Breast epithelium (tissue), 4 donors: ENCODE measurements at regions not wholly inside any gene's neighbourhood (a gene's known extent, or its start where the extent isn't known, plus 50 kb on each side); places are given as distances from the start of the nearest gene placed in this dataset.

Source experiments
- DNase-seq, 2 donors: peaks; one replicate each; pipeline ENCODE4 v3.0.0-alpha.2; 2019; ENCODE audit warnings: low spot score in 2 of 2
- H3K27ac ChIP-seq, 2 donors: fragments of 200-600 bp; sonication (generic) in 1 of 2; one replicate each; pipeline ENCODE4 v1.5.1; 2016 to 2019; ENCODE audit warnings: mild to moderate bottlenecking in 1 of 2
- H3K27me3 ChIP-seq, 2 donors: fragments of 200-600 bp; sonication (generic) in 1 of 2; one replicate each; pipeline versions ENCODE4 v1.5.1 to v1.6.0; 2017 to 2019; ENCODE audit warnings: control low read depth in 1 of 2, mild to moderate bottlenecking in 1 of 2
- H3K36me3 ChIP-seq: fragments of 200-600 bp; one replicate; pipeline ENCODE4 v1.5.1; 2019
- H3K4me1 ChIP-seq, 2 donors: fragments of 200-600 bp; sonication (generic); one replicate each; pipeline ENCODE4 v1.5.1; 2016 to 2019; ENCODE audit warnings: control low read depth in 1 of 2
- H3K4me3 ChIP-seq, 3 donors: fragments of 200-600 bp; sonication (generic); 1 replicate in 2 of 3; 2 replicates in 1 of 3; pipeline ENCODE4 v1.5.1; 2016 to 2019; ENCODE audit warnings: mild to moderate bottlenecking in 3 of 3, moderate library complexity in 2 of 3
- H3K9me3 ChIP-seq, 2 donors: fragments of 200-600 bp; sonication (generic) in 1 of 2; one replicate each; pipeline ENCODE4 v1.5.1; 2016 to 2019; ENCODE audit warnings: control low read depth in 1 of 2
- CTCF ChIP-seq, 3 donors: fragments of 450-650 bp; IDR thresholded peaks; one replicate each; pipeline ENCODE4 v1.5.1; 2016 to 2017; ENCODE audit warnings: antibody characterized with exemption in 3 of 3, mild to moderate bottlenecking in 3 of 3, moderate library complexity in 3 of 3
- POLR2A ChIP-seq: fragments of 450-650 bp; IDR thresholded peaks from one replicate; pipeline ENCODE4 v1.6.1; 2016; ENCODE audit warnings: antibody characterized with exemption, mild to moderate bottlenecking, moderate library complexity
- POLR2AphosphoS5 ChIP-seq, 3 donors: sonication (generic); formaldehyde crosslinking; IDR thresholded peaks; one replicate each; pipeline ENCODE4 v1.6.1; 2017; ENCODE audit warnings: antibody characterized with exemption in 3 of 3
- intact Hi-C: fragments of 100-400 bp; cut with DNase I; formaldehyde crosslinking; loops from one replicate; pipeline ENCODE4 v1.15.1; 2023; ENCODE audit warnings: low total_unique reads

- TF ChIP-seq POLR2AphosphoS5 (IDR thresholded peaks at IDR 0.05), result no peak
- TF ChIP-seq POLR2A, result no peak
- TF ChIP-seq CTCF (IDR thresholded peaks at IDR 0.05), result no peak
- Histone ChIP-seq H3K36me3 (no peaks in the 10 kb centered on the region), H3K27ac (no peak overlapping the region), H3K9me3 (no peaks in the 10 kb centered on the region), H3K27me3 (no peaks in the 10 kb centered on the region), H3K4me1 (no peaks in the 10 kb centered on the region), H3K4me3 (no peak overlapping the region)
- DNase-seq, result no peak
- intact Hi-C loops, result loop anchor here (5.0 kb wide), 1 partner anchor 1270 kb away; no protein-coding TSS in a partner anchor
These were observed 228.2 kb downstream of the MTRR start for GRCh38 chr5:8097146-8097545.

GRCh38 chr5:8098081-8098480 lies 229.1 kb downstream of the MTRR start:
- H3K27me3 ChIP-seq, result no peaks in the 10 kb centered on the region
- no peak for TF ChIP-seq POLR2A
- no peak for TF ChIP-seq POLR2AphosphoS5 (IDR thresholded peaks at IDR 0.05)
- TF ChIP-seq CTCF (IDR thresholded peaks at IDR 0.05), result no peak
- no peaks in the 10 kb centered on the region for H3K36me3 ChIP-seq
- H3K27ac ChIP-seq, result no peak overlapping the region
- no peaks in the 10 kb centered on the region for H3K4me1 ChIP-seq
- no peak for DNase-seq
- H3K4me3 ChIP-seq, result no peak overlapping the region
- H3K9me3 ChIP-seq, result no peaks in the 10 kb centered on the region
- intact Hi-C loops, result loop anchor here (5.0 kb wide), 1 partner anchor 1269 kb away; no protein-coding TSS in a partner anchor

DNA sequence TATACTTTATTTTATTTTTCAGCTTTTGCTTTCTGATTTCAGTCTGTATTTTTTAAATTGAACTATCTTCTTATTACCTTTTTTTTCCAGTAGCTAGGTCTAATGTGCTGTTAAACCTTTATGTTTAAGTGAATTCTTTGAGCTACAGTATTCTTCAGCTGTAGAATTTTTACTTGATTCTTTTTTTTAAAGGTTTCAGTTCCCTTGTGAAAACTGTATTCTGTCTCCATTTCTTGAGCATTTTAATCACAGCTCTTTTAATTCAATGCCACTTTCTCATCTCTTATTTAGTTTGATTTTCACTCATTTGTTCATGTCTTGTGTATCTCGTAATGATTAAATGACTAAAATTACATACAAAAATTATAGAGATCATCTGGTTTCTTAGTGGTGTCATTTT lies 233.8 kb downstream of the MTRR start:
- DNase-seq, result no peak
- H3K36me3 ChIP-seq, result no peaks in the 10 kb centered on the region
- TF ChIP-seq POLR2AphosphoS5 (IDR thresholded peaks at IDR 0.05), result no peak
- H3K27ac ChIP-seq, result no peak overlapping the region
- intact Hi-C loops, result no loop called here
- no peaks in the 10 kb centered on the region for H3K4me1 ChIP-seq
- no peak overlapping the region for H3K4me3 ChIP-seq
- H3K27me3 ChIP-seq, result no peaks in the 10 kb centered on the region
- no peaks in the 10 kb centered on the region for H3K9me3 ChIP-seq

GRCh38 chr5:8114597-8115266 lies 245.8 kb downstream of the MTRR start:
- no peaks in the 10 kb centered on the region for H3K27me3 ChIP-seq
- TF ChIP-seq POLR2A (no peak), CTCF (IDR thresholded peaks at IDR 0.05) (no peak), POLR2AphosphoS5 (IDR thresholded peaks at IDR 0.05) (no peak)
- no peaks in the 10 kb centered on the region for H3K36me3 ChIP-seq
- no peaks in the 10 kb centered on the region for H3K4me1 ChIP-seq
- no peaks in the 10 kb centered on the region for H3K9me3 ChIP-seq
- intact Hi-C loops, result loop anchor here (10.0 kb wide), 1 partner anchor 1210 kb away; no protein-coding TSS in a partner anchor
- no peak overlapping the region for H3K27ac ChIP-seq
- no peak for DNase-seq
- no peak overlapping the region for H3K4me3 ChIP-seq

DNA sequence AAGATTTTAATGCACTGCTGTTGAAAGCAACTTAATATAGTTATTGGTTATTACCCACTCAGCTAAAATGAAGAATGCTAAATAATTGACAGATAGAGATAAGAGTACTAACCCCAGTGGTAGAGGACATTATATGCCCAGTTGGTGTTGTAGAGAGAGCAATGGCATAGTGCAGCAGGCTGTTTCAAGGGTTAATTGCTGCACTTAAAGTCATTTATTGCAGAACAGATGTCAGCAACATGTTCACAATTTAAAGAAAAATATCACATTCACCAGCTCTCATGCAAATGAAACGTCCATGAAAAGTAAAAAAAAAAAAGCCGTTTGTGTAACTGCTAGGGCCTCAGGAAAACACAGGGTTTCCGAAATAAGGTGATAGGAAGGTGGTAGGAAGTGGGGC lies 254.6 kb downstream of the MTRR start:
- Histone ChIP-seq H3K4me1 (no peaks in the 10 kb centered on the region), H3K27me3 (no peaks in the 10 kb centered on the region), H3K4me3 (no peak overlapping the region), H3K27ac (no peak overlapping the region), H3K9me3 (no peaks in the 10 kb centered on the region), H3K36me3 (no peaks in the 10 kb centered on the region)
- TF ChIP-seq POLR2AphosphoS5 (IDR thresholded peaks at IDR 0.05), result no peak
- no peak for TF ChIP-seq CTCF (IDR thresholded peaks at IDR 0.05)
- no peak for TF ChIP-seq POLR2A
- intact Hi-C loops, result no loop called here
- no peak for DNase-seq
